DLD1 (cell line): ENCODE measurements at regions not wholly inside any gene's neighbourhood (a gene's known extent, or its start where the extent isn't known, plus 50 kb on each side); places are given as distances from the start of the nearest gene placed in this dataset.

Experiments used
- in situ Hi-C: cut with HindIII; loops from 2 replicates; pipeline ENCODE4 v1.10.0; 2017; ENCODE audit warnings: low sequenced_read_pairs

DNA sequence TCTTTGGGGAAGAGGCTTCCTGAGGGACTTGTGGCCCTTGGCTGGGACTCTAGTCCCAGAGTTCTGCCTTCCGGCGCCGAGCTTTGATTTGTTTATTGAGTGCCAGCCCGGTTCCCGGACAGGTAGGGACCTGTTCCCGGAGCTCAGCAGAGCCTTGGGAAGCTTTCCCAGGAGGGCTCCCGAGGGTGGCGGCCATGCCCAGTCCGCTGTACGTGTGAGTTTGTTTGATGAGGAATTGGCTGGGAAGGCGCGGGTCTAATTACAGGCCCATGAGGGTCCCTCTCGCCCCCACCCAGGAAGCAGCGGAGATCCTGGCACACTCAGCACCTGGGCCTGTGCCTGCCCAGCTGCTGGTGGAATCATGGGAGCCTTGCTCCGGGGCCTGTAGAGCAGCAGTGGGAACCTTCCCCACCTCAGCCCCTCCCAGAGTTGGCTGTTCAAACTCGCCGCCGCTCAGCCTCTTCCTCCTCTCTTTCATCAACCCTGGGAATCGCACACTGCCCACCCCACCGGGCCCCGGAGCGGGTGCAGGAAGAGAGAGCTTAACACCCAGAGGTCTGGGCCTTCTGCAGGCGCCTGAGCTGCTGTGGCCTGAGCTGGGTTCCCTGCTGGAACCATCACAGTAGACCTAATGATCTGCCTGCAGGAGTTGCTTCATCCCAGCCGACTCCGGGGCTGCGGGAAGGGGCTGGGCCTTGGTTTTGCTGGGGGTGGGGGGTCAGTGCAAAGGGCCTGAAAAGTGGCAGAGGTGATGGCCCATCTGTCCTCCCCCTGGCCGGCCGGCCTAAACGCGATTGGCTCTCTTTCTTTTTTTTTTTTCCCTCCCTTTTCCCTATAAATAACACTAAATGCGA, 313.7 kb downstream of the SEC14L1 start:
- in situ Hi-C loops: no loop called here

DNA sequence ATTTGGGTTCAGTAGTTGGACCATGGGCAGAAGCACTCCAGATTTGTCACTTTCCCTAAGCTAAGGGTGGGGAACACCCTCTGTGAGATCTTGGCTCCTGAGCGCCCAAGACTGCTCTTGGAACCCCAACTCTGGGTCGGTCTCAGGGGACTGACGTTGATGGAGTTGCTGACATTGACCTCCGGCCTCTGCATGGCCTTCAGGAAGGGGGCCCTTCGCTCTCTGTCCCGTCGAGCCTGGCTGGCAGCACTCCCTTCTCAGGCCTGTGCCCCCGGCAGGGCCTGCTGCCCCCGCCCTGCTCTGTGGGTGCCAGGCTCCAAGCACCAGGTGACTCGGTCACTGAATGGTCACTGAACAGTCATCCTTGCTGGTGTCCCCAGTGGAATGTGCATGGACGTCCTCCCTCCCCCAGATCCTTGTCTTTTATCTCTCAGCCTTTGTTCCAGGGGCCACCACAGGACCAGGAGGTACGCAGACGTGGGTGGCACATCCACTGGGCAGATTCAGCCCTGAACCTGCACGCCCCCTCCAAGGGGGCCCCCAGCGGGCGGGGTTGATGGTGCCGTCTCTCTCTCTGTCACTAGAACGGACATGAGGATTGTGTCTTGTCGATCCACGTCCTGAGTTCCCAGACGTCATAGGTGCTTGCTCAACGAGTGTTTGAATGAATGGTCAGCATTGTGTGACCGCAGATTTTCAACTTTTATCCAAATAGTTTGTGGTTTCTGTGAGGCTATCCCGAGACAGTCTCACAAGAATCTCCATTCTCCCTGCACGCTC, 314.5 kb downstream of the SEC14L1 start:
- in situ Hi-C loops: no loop called here

DNA sequence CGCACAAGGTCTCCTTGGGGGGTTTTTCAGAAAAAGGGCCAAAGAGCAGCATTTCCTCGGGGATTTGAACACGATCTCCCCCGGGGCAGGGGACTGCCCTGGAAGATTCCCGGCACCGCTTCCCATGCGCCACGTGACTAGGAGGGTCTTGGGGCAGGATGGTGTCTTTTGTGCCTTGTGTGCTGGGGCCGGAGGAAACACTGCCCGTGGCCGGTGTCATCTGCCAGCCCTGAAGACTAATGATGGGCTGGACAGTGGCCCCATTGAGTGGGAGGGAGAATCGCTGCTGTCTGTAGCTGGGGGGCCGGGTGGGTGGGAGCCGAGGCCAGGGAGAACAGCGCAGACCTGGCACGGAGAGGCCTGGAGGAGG, 315.1 kb downstream of the SEC14L1 start:
- in situ Hi-C loops: no loop called here

DNA sequence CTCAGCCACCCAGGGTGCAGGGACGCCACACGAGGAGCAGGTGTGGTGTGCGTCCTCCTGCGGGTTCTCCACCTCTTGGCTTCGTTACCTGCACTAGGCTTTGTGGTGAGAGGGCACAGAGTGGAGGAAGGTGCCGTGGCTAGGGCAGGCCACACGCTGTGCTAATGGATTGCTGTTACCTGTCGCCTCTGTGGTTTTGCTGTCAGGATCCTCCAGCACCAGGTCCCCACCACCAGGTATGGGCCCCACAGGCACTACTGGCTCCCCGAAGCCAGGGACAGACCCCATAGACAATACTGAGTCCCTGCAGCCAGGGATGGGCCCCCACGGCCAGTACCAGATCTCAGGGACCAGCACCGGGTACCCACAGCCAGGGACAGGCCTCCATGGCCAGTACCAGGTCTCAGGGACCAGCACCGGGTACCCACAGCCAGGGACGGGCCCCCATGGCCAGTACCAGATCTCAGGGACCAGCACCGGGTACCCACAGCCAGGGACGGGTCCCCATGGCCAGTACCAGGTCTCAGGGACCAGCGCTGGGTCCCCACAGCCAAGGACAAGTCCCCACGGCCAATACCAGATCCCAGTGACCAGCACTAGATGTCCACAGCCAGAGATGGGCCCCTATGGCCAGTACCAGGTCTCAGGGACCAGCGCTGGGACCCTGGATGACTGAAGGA, 315.6 kb downstream of the SEC14L1 start:
- in situ Hi-C loops: no loop called here

DNA sequence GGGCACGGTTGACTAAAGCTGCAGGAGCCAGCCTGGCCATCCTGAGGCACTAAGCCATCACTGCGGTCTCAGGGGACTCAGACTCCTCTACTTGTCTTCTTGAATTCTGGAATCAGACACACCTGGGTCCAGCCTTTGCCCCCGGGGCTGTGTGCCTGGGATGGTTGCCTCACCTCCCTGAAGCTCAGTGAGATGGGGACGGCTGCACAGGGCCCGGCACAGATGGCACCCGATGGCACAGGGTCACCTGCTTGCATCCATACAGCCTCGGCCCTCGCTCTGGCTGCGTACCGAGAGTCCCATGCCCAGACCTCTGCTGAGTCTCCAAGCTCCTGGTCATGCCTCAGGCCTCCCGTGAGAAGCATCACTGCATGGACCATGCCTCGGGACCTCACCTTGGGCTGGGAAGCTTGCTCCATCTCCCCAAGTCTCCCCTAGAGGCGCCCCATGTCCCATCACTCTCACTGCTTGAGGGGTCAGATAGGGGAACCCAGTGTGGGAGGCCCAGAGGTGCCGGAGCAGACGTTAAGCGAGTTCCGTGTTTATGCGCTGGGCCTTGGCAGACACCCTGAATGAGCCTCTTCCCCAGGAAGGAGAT, 316.3 kb downstream of the SEC14L1 start:
- in situ Hi-C loops: no loop called here

DNA sequence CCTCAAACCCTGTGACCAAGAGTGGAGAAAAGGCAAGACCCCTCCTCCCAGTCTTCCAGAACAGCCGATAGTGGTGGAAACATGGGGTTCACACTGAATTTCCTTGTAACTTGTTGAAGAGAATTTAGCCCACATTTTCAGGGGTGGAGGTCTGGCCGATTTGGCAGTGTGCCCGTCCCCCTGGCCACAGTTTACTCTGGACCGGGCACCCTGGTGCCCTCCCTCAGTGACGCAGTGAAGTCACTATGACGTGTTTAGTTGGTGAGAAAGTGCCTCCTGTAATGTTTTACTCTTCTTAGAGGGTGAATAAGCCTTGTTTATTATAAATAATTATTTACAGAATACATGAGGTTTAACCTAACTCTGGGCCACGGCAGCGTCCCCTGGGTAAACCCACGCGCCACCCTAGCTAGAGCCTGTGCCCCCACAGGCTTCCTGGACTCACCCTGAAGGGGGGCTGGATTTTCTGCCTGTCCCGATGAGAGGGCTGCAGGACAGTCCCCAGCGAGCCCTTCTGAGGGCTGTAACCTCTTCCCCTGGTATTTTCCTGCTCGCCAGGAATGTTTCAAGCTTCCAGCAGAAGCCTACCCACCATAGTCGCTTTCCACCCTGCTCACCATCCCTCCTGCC, 316.9 kb downstream of the SEC14L1 start:
- in situ Hi-C loops: no loop called here

DNA sequence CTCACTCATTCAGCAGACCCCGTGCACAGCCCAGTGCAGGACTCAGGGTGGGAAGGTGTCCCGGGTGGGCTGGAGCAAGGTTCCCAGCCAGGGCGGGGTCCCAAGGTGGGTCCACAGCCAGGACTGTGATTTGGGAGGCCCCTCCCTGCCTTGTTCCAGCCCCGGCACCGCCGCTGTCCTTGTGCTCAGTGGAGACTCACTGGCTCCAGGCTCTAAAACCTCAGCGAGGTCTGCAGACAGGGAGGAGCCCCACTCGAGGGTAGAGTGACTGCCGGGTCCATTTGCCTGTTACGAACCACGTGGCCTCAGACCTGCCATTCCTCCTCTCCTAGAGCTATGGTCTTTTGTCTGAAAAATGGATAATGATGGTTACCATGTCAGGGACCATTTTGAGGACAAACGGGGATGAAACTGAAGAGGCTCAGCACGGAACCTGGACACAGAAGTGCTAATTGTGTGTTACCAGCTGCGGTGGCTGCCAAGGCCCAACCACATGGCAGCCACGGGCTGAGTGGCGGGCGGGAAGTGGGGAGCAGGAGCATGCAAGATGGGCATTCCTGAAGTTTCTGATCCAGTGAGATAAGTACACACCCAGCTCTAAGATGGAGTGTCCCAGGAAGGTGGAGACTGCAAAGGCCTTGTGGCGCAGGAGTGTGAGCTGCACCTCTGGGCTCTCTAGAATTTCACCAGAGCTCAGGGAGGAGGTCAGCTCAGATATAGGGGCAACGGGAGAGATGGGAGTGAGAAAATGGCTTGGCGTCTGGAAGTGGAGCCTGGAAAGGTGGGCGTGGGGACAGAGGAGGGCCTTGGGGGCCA, 317.6 kb downstream of the SEC14L1 start:
- in situ Hi-C loops: no loop called here

DNA sequence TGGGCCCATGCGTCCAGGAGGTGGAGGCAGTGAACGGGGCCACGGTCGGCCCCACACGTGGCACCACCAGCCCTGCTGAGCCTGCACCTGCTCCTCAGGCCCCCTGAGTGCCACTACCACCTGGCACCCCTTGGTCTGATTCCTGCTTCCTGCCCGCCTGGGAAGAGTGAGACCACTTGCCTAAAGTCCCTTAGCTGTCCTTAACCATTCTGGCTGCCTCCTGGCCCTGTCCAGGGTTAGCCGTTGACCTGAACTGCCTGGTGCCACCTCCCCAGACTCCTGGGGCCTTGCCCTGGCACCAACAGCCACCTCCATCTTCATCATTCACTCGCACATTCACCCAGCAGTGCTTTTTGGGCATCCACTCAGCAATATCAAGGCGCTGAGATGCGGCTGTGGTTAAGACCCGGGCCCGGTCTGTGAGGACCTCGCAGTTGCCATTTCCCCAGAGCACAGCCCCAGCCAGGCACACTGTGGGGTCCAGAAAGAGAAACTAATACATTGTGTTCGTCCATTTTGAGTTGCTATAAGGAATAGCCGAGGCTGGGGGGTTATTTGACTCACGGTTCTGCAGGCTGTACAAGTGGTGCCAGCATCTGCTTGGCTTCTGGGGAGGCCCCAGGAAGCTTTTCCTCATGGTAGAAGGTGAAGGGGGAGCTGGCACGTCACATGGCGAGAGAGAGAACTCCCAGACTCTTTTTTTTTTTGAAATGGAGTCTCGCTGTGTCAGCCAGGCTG, 318.4 kb downstream of the SEC14L1 start:
- in situ Hi-C loops: no loop called here

DNA sequence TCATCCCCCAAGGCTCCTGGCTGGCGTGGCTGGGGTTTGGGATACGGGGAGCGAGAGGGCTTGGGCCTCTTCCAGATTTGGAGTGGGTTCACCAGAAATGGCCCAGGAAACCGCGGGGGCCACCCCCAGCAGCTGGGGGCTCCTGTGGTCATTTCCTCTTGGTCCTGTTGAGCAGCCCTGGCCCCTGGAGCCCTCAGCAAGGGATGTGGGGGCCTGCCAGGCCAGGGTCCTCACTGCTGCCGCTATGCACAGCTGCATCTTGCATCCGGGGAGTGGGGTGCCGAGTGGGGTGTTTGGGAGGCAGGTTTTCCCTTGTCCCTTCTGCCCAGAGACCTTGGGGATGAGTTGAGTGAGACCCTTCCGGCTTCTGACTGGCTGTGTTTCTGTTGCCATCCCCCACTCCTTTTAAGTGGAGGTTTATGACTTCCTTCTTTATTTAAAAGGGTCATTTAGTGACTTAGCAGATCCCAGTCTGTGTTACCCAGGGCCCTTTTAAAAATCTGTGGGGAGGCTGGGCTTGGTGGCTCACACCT, 319.8 kb downstream of the SEC14L1 start:
- in situ Hi-C loops: no loop called here

DNA sequence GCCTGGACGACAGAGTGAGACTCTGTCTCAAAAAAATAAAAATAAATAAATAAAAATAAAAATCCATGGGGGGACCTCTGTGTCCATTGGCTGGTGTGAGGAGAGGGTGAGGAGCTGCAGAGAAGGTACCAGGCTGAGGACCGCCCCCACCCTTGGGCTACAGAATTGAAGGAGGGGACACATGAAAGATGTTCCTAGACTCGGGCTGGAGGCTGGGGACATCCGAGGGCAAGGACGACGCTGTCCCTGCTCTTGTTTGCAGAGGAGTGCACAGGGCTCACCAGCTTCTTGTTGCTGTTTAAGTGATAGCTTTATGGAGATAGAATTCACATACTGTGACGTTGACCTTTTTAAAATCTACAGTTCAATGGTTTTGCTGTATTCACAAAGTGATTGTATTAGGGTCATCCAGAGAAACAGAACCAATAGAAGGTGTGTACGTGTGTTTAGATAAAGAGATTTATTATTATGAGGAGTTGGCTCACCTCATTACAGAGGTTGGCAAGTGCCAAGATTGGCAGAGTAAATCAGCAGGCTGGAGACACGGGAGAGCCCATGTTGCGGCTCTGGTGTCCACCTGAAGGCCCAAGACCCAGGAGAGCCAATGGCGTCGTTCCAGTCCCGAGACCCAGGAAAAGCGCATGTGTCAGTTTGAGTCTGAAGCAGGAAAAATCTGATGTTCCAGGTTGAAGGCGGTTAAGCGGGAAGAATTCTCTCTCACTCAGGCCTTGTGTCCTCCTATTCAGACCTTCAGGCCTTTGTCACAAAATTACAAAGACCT, 320.7 kb downstream of the SEC14L1 start:
- in situ Hi-C loops: no loop called here

DNA sequence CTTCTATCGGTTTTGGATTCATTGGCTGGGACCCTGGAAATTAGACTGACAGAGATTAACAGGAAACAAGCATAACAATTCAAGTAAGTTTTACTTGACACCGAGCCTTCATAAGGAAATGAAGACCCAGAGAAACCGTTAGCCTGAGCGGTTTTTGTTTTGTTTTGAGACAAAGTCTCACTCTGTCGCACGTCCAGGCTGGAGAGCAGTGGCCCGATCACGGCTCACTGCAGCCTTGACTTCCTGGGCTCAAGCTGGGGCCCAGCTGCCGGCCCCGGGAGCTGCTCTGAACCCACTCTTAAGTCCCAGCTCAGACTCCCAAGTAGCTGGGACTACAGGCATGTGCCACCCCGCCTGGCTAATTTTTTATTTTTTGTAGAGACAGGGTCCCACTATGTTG, 321.3 kb downstream of the SEC14L1 start:
- in situ Hi-C loops: no loop called here

DNA sequence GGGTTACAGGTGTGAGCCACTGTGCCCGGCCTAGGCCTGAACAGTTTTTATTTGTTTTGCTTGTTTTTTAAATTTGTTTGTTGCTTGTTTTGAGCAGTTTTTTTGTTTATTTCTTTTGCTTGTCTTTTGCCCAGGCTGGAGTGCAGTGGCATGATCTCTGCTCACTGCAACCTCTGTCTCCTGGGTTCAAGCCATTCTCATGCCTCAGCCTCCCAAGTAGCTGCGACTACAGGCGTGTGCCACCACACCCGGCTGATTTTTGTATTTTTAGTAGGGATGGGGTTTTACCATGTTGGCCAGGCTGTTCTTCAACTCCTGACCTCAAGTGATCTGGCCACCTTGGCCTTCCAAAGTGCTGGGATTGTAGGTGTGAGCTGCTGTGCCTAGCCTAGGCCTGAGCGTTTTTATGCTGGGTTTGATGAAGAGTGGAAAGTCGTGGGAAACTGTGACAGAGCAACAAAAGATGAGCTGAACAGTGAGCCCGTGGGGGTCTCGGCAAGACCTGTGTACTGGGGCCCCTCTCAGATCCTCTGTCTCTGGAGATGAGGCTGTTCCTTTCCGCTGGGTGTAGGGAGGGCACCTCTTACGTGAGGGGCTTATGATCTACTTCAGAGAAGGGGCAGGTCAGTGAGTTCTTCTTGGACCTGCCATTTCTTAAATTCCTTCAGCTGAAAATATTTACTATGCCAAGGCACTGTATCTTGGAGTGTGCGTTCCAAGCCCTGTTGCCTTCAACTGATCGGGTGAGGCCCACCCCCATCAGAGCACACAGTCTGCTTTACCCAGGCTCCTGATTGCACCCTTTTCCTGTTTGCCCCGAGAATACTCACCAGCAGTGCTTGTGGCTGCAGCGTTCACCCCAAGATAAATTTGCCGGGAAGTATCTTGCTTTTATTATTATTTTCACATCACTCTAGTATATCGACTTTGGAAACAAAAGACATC, 322.1 kb downstream of the SEC14L1 start:
- in situ Hi-C loops: no loop called here

DNA sequence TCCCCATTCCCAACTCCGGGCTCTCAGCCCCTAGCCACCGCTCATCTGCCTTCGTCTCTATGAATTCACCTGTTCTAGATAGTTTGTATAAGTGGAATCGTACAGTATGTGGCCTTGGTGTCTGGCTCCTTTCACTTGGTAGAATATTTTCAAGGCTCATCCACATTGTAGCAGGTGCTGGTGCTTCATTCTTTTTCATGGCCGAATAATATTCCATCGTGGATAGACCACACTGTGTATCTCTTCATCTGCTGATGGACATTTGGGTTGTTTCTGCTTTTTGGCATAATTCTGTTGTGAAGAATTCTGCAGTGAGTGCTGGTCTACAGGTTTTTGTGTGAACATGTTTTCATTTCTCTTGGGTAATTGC, 324.2 kb downstream of the SEC14L1 start:
- in situ Hi-C loops: no loop called here

DNA sequence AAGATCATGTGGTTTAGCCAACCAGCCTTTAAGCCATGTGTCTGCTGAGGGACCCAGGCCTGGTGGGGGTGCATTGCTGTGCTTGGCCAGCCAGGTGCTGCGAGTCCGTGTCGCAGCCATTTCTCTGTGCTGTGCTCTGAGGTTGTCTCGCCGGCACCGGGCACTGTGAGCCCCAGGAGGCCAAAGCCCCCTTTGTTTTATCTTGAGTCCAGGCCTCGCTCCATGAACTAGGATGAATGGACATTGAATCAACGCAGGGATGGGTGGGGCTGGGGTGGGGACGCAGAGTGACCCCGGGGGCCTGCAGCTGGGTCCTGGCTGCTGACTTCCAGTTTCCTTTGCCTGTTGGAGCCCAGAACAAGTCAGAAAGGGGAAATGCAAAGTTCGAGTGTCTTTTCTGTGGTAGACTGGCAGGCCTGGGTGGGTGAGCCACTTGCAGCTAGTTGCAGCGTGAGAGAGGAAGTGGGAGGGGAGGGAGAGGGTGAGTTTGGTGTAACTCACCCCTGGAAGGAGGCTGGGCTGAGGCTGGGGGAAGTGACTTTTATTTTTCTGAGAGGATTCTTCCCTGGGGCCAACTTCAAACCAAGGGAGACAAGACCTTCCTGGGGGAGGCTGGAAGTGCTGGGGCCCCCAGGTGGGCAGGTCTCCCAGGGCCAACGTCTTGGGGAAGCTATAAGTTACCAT, 324.7 kb downstream of the SEC14L1 start:
- in situ Hi-C loops: no loop called here

DNA sequence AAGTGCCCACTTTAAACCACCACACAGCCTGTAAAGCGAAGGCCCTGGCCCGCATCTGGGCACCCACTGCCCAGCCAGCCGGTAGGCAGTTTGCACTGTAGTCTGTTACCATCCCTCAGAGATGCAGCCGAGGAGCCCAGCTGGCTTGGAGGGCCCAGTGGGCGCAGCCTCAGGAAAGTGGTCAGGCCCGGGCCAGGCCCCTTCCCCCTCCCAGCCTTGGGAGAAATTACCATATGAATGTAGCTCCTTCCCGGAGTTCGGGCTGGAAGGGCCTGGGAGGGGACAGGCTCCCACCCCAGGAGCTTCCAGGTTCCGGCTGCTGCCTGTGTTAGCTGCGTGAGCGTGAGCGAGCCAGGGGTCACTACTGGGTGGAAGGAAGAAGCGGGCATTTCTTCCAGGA, 325.4 kb downstream of the SEC14L1 start:
- in situ Hi-C loops: no loop called here

DNA sequence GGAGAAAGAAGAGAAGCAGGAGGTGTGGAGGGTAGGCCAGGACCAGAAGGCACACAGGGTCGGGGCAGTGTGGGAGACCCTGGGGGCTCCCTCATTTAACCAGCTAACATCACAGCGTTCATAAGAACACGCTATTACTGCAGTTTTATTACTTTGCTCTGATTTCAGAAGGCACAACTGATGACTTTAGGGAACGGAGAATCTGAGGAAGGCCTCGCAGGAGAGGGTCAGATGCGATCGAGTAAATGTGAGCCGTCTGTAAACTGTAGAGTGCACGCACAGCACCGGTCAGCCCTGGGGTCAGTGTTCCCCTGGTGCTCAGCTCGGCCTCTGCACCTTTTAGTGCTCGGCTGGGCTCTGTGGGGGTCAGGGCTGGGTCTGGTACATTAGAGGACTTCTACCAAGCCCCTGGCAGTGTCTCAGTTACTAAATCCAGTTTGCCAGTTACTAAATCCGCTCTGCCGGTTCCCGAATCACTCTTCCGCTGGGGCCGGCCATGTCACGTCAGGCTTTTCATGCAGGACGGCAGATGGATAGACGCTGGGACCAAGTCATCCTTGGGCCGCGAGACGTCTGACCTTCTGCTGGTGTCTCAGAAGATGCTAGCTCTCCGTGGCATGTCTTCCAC, 325.9 kb downstream of the SEC14L1 start:
- in situ Hi-C loops: no loop called here
